ENCODE measurements at regions not wholly inside any gene's neighbourhood (a gene's known extent, or its start where the extent isn't known, plus 50 kb on each side); places are given as distances from the start of the nearest gene placed in this dataset.

GRCh38 chr15:89018207-89018606 lies 70.0 kb upstream of the ABHD2 start:
- ChIA-PET CTCF (interaction anchor here (0.7 to 8.1 kb wide), 30 partner anchors 8 to 159 kb away, joined by 3 to 319 read pairs (median 5); partner anchors contain the start of genes HAPLN3 and MFGE8), POLR2A (interaction anchor here (0.6 kb wide), 1 partner anchor 212 kb away, joined by 8 read pairs; no protein-coding TSS in a partner anchor)
- H3K4me2 ChIP-seq = peak overlapping the region; percentile 85
- peaks cover 18% of the 10 kb centered on the region; the same call in 1 of the 3 replicates for H3K9me3 ChIP-seq
- WGBS (ENCODE audit: missing lambda C conversion rate) = 75% methylated on average over 7 of the region's 7 CpGs
- H3K4me1 ChIP-seq = peaks cover 17% of the 10 kb centered on the region
- ATAC-seq (peak in 1 of 2 experiments; percentile 11; a peak in 2 of 6 replicates), DNase-seq (ENCODE audit: low read depth in 1 of 2, low spot score in 1 of 2) (no peak), FAIRE-seq (no peak)
- TF ChIP-seq BCL3 (IDR thresholded peaks at IDR 0.05) = no peak
- no peak for TF ChIP-seq ZSCAN20 (CRISPR knock-in tag; IDR thresholded peaks at IDR 0.05)
- TF ChIP-seq RARB (CRISPR knock-in tag; IDR thresholded peaks at IDR 0.05) = no peak
- TF ChIP-seq ZNF302 (CRISPR knock-in tag; IDR thresholded peaks at IDR 0.05) = no peak
- no peak for TF ChIP-seq CBX8 (IDR thresholded peaks at IDR 0.05)
- no peak for TF ChIP-seq E2F6 (IDR thresholded peaks at IDR 0.05; ENCODE audit: borderline replicate concordance, low read depth)
- TF ChIP-seq CBX2 (IDR thresholded peaks at IDR 0.05; ENCODE audit: borderline replicate concordance, low read depth) = no peak
- TF ChIP-seq GATA3 (IDR thresholded peaks at IDR 0.05; ENCODE audit: borderline replicate concordance) = no peak
- TF ChIP-seq NFE2L2 (conservative IDR thresholded peaks at IDR 0.05; ENCODE audit: low read length) = no peak
- TF ChIP-seq FOSL2 (IDR thresholded peaks at IDR 0.05) = no peak
- TF ChIP-seq FOSL2 (CRISPR knock-in tag; IDR thresholded peaks at IDR 0.05) = no peak
- no peak for TF ChIP-seq ATOH8 (CRISPR knock-in tag; IDR thresholded peaks at IDR 0.05; ENCODE audit: low read depth)
- no peak for TF ChIP-seq JUNB (IDR thresholded peaks at IDR 0.05)
- TF ChIP-seq MYC (IDR thresholded peaks at IDR 0.05; ENCODE audit: borderline replicate concordance, low read length) = no peak
- TF ChIP-seq REST (IDR thresholded peaks at IDR 0.05) = no peak
- no peak for TF ChIP-seq FOSB (CRISPR knock-in tag; IDR thresholded peaks at IDR 0.05)
- TF ChIP-seq USF2 (IDR thresholded peaks at IDR 0.05) = no peak
- H3K4me3 ChIP-seq = no peak overlapping the region
- peak overlapping the region; percentile 68 to 79; a peak in 5 of 6 replicates for H3K27ac ChIP-seq

GRCh38 chr15:89019436-89019835 lies 68.8 kb upstream of the ABHD2 start:
- CTCF ChIA-PET = interaction anchor here (2.2 to 8.1 kb wide), 6 partner anchors 11 to 152 kb away, joined by 8 to 319 read pairs (median 15); partner anchors contain the start of genes HAPLN3 and MFGE8
- TF ChIP-seq NR3C1 (IDR thresholded peaks at IDR 0.05) (no peak), MAFK (IDR thresholded peaks at IDR 0.05; ENCODE audit: partially characterized antibody) (no peak), NPAS2 (CRISPR knock-in tag; IDR thresholded peaks at IDR 0.05; ENCODE audit: borderline replicate concordance) (no peak), HMGXB4 (CRISPR knock-in tag; IDR thresholded peaks at IDR 0.05; ENCODE audit: borderline replicate concordance) (no peak), NFE2L2 (conservative IDR thresholded peaks at IDR 0.05; ENCODE audit: low read length) (no peak), MAX (IDR thresholded peaks at IDR 0.05) (no peak), GATA3 (IDR thresholded peaks at IDR 0.05; ENCODE audit: borderline replicate concordance) (no peak), USF2 (IDR thresholded peaks at IDR 0.05) (no peak), ELK1 (IDR thresholded peaks at IDR 0.05; ENCODE audit: low read depth, low read length) (no peak), TP53 (CRISPR knock-in tag; IDR thresholded peaks at IDR 0.05) (no peak), ATOH8 (CRISPR knock-in tag; IDR thresholded peaks at IDR 0.05; ENCODE audit: low read depth) (no peak)

More at GRCh38 chr15:89019436-89019835, 68.8 kb upstream of the ABHD2 start:
- ATAC-seq (no peak), FAIRE-seq (no peak), DNase-seq (ENCODE audit: low read depth in 1 of 2, low spot score in 1 of 2) (no peak)
- Histone ChIP-seq H3K4me2 (no peak overlapping the region), H3K9me3 (peaks cover 8% of the 10 kb centered on the region; the same call in 1 of the 3 replicates), H3K4me1 (peaks cover 17% of the 10 kb centered on the region), H3K27ac (no peak overlapping the region), H3K4me3 (no peak overlapping the region)
- WGBS (ENCODE audit: missing lambda C conversion rate) = 71% methylated on average over 3 of the region's 3 CpGs
- POLR2A ChIA-PET = no interaction called here
